ENCODE measurements at regions not wholly inside any gene's neighbourhood (a gene's known extent, or its start where the extent isn't known, plus 50 kb on each side); places are given as distances from the start of the nearest gene placed in this dataset.

DNA sequence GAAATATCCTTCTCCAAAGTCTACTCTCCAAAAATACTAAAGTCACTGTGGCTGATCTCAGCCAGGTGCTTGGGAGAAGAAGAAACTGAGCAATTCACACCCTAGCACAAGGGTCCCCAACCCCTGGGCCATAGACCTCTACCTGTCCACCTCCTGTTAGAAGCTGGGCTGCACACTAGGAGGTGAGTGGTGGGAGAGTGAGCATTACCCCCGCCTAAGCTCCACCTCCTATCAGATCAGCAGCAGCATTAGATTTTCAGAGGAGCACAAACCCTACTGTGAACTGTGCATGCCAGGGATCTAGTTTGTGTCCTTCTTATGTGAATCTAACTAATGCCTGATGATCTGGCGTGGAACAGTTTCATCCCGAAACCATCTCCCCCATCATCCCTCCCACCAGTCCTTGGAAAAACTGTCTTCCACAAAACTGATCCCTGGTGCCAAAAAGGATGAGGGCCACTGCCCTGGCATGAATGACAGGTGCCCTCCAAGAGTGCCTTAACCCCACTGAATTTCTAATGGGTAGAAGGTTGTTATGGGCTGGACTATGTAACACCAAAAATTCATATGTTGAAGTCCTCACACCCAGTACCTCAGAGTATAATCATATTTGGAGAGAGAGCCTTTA is 109.2 kb upstream of the CDYL start:
- Histone ChIP-seq H3K27me3 (replicated peaks in 1 of 7) (no peaks in the 10 kb centered on the region), H3K36me3 (no peaks in the 10 kb centered on the region), H3K9me3 (no peaks in the 10 kb centered on the region), H3K27ac (no peak overlapping the region), H3K4me3 (no peak overlapping the region), H3K4me1 (no peaks in the 10 kb centered on the region)
- intact Hi-C loops (cut with DNase I; ENCODE audit: low total_unique reads) = no loop called here
- DNase-seq = no peak
- TF ChIP-seq POLR2A (IDR thresholded peaks at IDR 0.05) (no peak), POLR2AphosphoS5 (IDR thresholded peaks at IDR 0.05) (no peak)
- TF ChIP-seq, protein P1, sequence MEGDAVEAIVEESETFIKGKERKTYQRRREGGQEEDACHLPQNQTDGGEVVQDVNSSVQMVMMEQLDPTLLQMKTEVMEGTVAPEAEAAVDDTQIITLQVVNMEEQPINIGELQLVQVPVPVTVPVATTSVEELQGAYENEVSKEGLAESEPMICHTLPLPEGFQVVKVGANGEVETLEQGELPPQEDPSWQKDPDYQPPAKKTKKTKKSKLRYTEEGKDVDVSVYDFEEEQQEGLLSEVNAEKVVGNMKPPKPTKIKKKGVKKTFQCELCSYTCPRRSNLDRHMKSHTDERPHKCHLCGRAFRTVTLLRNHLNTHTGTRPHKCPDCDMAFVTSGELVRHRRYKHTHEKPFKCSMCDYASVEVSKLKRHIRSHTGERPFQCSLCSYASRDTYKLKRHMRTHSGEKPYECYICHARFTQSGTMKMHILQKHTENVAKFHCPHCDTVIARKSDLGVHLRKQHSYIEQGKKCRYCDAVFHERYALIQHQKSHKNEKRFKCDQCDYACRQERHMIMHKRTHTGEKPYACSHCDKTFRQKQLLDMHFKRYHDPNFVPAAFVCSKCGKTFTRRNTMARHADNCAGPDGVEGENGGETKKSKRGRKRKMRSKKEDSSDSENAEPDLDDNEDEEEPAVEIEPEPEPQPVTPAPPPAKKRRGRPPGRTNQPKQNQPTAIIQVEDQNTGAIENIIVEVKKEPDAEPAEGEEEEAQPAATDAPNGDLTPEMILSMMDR (IDR thresholded peaks at IDR 0.05 in 8 of 11, conservative IDR thresholded peaks at IDR 0.05 in 3 of 11) = no peak
- WGBS, 5 donors = 84 to 94% (median 90%) methylated on average over 3 of the region's 3 CpGs

DNA sequence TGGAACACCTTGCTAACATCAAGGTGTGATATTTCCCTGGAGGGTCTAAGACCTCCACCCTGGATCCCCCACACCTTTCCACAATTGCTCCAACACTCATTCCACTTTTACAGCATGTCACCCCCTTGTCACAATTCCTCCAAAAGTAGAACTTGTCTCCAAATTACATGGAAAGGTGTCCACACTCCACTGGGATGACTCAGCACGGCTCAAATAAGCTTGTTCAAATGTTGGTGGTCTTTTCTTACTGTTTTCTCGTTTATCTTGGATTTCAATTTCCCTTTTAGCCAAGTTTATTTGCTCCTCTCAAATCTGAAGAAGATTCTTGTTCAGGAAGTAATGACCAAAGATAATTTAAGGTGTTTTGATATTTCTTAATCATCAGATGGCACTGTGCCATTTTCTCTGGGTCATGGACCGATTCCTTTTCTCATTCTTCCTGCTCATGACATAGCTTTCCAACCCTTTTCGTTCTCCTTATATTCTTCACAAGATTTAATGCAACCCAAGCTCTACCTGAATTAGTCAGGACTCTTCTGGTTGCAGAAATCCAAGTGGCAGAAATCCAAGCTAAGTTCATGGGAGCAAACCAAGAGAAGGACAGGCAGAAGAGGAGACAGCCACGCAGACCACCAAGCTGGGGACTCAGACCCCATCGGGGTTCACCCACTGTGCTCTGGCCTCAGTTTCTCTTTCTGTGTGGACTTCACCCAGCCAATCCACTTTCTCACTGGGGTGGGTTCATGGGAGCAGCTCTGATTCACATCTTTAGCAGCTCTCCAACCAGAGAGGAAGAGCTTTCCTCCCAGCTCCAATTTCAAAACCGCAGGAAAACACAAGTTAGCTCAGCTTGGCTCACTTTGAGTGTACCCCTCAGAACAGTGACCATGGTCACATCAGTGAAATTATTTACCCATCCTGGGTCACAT is 110.5 kb upstream of the CDYL start:
- no peaks in the 10 kb centered on the region for H3K27me3 ChIP-seq (replicated peaks in 1 of 7)
- H3K27ac ChIP-seq = no peak overlapping the region
- no peak for TF ChIP-seq POLR2A (IDR thresholded peaks at IDR 0.05)
- no peak for TF ChIP-seq POLR2AphosphoS5 (IDR thresholded peaks at IDR 0.05)
- TF ChIP-seq, protein P1 (IDR thresholded peaks at IDR 0.05 in 8 of 11, conservative IDR thresholded peaks at IDR 0.05 in 3 of 11) = no peak
- intact Hi-C loops (cut with DNase I; ENCODE audit: low total_unique reads) = no loop called here
- no peaks in the 10 kb centered on the region for H3K36me3 ChIP-seq
- WGBS, 5 donors = 67 to 84% (median 73%) methylated on average over 7 of the region's 7 CpGs
- no peaks in the 10 kb centered on the region for H3K9me3 ChIP-seq
- no peak for DNase-seq
- no peaks in the 10 kb centered on the region for H3K4me1 ChIP-seq
- no peak overlapping the region for H3K4me3 ChIP-seq

DNA sequence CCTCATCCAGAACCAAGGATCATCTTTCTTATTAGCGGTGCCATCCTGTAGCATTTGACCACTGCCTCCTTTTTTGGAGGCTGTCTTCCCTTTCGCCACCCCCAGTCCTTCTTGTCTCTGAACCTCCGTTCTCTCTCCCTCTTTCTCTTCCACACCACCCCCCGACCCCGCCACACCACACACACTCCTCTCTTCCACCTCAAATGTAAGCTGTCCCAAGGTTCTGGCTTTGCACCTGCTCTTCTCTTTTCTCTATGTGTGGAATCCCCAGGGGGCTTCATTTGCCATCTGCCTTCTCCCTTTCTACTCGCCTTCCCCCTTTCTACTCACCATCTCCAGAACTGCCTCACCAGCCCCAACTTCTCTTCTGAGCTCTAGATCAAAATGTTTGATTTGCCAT is 111.3 kb upstream of the CDYL start:
- WGBS, 5 donors = 83 to 92% (median 91%) methylated on average over 6 of the region's 6 CpGs
- Histone ChIP-seq H3K9me3 (no peaks in the 10 kb centered on the region), H3K27ac (no peak overlapping the region), H3K4me3 (no peak overlapping the region), H3K4me1 (no peaks in the 10 kb centered on the region), H3K27me3 (replicated peaks in 1 of 7) (no peaks in the 10 kb centered on the region), H3K36me3 (no peaks in the 10 kb centered on the region)
- TF ChIP-seq POLR2AphosphoS5 (IDR thresholded peaks at IDR 0.05) (no peak), POLR2A (IDR thresholded peaks at IDR 0.05) (no peak)
- TF ChIP-seq, protein P1 (IDR thresholded peaks at IDR 0.05 in 8 of 11, conservative IDR thresholded peaks at IDR 0.05 in 3 of 11) = no peak
- intact Hi-C loops (cut with DNase I; ENCODE audit: low total_unique reads) = no loop called here
- no peak for DNase-seq

DNA sequence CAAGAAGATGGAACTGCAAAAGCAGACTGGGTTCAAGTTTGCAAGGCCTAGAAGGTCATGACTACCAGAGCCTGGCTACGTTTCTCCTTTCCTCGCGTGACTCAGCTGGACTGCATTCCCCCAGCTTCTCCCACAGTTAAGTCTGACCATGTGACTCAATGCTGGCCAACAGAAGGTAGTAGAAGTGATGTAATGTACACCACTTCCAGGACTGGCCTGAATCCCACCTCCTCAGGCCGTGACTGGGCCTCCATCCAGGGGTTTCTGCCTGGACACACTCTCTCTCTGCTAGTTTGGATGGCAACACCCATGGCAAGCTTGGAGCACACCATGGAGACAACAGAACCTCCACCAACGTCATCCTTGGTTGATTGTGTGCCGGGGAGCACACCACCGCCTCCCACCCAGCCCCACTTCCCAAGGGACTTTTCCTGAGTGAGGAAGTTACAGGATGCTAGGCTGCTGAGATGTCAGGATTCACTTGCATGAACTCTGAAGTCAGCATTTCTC is 112.0 kb upstream of the CDYL start:
- no peaks in the 10 kb centered on the region for H3K36me3 ChIP-seq
- intact Hi-C loops (cut with DNase I; ENCODE audit: low total_unique reads) = no loop called here
- DNase-seq = no peak
- 64 to 82% (median 76%) methylated on average over 7 of the region's 7 CpGs for WGBS, 5 donors
- H3K4me1 ChIP-seq = no peaks in the 10 kb centered on the region
- TF ChIP-seq, protein P1 (IDR thresholded peaks at IDR 0.05 in 8 of 11, conservative IDR thresholded peaks at IDR 0.05 in 3 of 11) = no peak
- no peak for TF ChIP-seq POLR2AphosphoS5 (IDR thresholded peaks at IDR 0.05)
- no peak for TF ChIP-seq POLR2A (IDR thresholded peaks at IDR 0.05)
- H3K27ac ChIP-seq = no peak overlapping the region
- H3K27me3 ChIP-seq (replicated peaks in 1 of 7) = no peaks in the 10 kb centered on the region
- no peak overlapping the region for H3K4me3 ChIP-seq
- no peaks in the 10 kb centered on the region for H3K9me3 ChIP-seq

Data from spleen (tissue), 11 donors.